H1 (cell line): ENCODE measurements at regions not wholly inside any gene's neighbourhood (a gene's known extent, or its start where the extent isn't known, plus 50 kb on each side); places are given as distances from the start of the nearest gene placed in this dataset.
A peak's percentile ranks its signal among the peaks of the same experiment; 100 is the strongest.

Experiments used
- CTCF ChIA-PET: fragments of 300-600 bp; sonication (Branson Sonifier 250); formaldehyde crosslinking; loops from one replicate; lab custom pipeline; 2021; ENCODE audit not compliant: partially characterized antibody; lab: Charles Lee
- POLR2A ChIA-PET: fragments of 300-600 bp; sonication (Branson Sonifier 250); formaldehyde crosslinking; loops from one replicate; lab custom pipeline; 2021; ENCODE audit warnings: inconsistent platforms; ENCODE audit not compliant: partially characterized antibody; lab: Charles Lee
- DNase-seq, 2 experiments: peaks; one replicate each; pipeline versions ENCODE4 v3.0.0 to v3.0.0-alpha.2; 2010 to 2022; ENCODE audit warnings: low spot score in 2 of 2, low read depth in 1 of 2, mixed read lengths in 1 of 2
- FAIRE-seq: peaks from 2 replicates; lab custom pipeline; 2011; peaks lifted over from hg19 to GRCh38; lab: Jason Lieb, UNC
- H2AFZ ChIP-seq: 2 replicates; pipeline ENCODE4 v1.8.1; 2012; ENCODE audit warnings: low read length, inconsistent platforms
- H2AK5ac ChIP-seq: 2 replicates; pipeline ENCODE4 v1.6.1; 2013; ENCODE audit warnings: low read depth, low read length
- H2BK120ac ChIP-seq: replicated peaks from 2 replicates; pipeline ENCODE3; 2013; ENCODE audit warnings: low read depth, low read length, inconsistent platforms
- H2BK12ac ChIP-seq: 2 replicates; pipeline ENCODE4 v1.6.1; 2013; ENCODE audit warnings: low read depth, low read length
- H2BK15ac ChIP-seq: 2 replicates; pipeline ENCODE4 v1.6.1; 2013; ENCODE audit warnings: low read length
- H2BK20ac ChIP-seq: 2 replicates; pipeline ENCODE4 v1.6.1; 2013; ENCODE audit warnings: low read length
- H2BK5ac ChIP-seq: 2 replicates; pipeline ENCODE4 v1.6.1; 2013; ENCODE audit warnings: low read depth, low read length
- H3K14ac ChIP-seq: 2 replicates; pipeline ENCODE4 v1.6.1; 2013; ENCODE audit warnings: inconsistent platforms; ENCODE audit not compliant: insufficient read length
- H3K18ac ChIP-seq: 2 replicates; pipeline ENCODE4 v1.6.1; 2013; ENCODE audit warnings: low read length; ENCODE audit errors: extremely low read depth
- H3K23ac ChIP-seq: 2 replicates; pipeline ENCODE4 v1.6.1; 2013; ENCODE audit warnings: inconsistent platforms; ENCODE audit not compliant: insufficient read length
- H3K23me2 ChIP-seq: 2 replicates; pipeline ENCODE4 v1.6.1; 2013; ENCODE audit warnings: low read depth, low read length
- H3K27ac ChIP-seq: 2 replicates; pipeline ENCODE4 v1.6.1; 2011; ENCODE audit warnings: low read depth, low read length, inconsistent platforms
- H3K27me3 ChIP-seq, 4 experiments: replicated peaks in 1 of 4; 1 replicate in 1 of 4; 2 replicates in 3 of 4; pipeline versions ENCODE4 v1.6.1 to v1.8.1; 2011 to 2013; ENCODE audit warnings: low read length in 3 of 4, mild to moderate bottlenecking in 3 of 4, inconsistent platforms in 2 of 4, mixed read lengths in 2 of 4, moderate library complexity in 1 of 4; ENCODE audit not compliant: control insufficient read depth in 3 of 4, insufficient read depth in 3 of 4; ENCODE audit errors: extremely low read depth in 1 of 4
- H3K36me3 ChIP-seq, 4 experiments: 2 replicates each; pipeline versions ENCODE4 v1.6.1 to v1.8.1; 2011 to 2013; ENCODE audit warnings: mild to moderate bottlenecking in 4 of 4, low read length in 3 of 4, moderate library complexity in 2 of 4, control low read depth in 1 of 4, inconsistent platforms in 1 of 4; ENCODE audit not compliant: insufficient read depth in 4 of 4, control insufficient read depth in 2 of 4
- H3K4ac ChIP-seq: replicated peaks from 2 replicates; pipeline ENCODE3; 2013; ENCODE audit warnings: low read length, low read depth, mixed read lengths, inconsistent platforms; ENCODE audit not compliant: insufficient read length
- H3K4me1 ChIP-seq, 4 experiments: replicated peaks in 1 of 4; 1 replicate in 1 of 4; 2 replicates in 3 of 4; pipeline versions ENCODE4 v1.6.1 to v1.8.1; 2011 to 2013; ENCODE audit warnings: low read length in 3 of 4, inconsistent platforms in 2 of 4, mixed read lengths in 1 of 4; ENCODE audit not compliant: insufficient read depth in 4 of 4, control insufficient read depth in 3 of 4
- H3K4me2 ChIP-seq, 2 experiments: 2 replicates each; pipeline versions ENCODE4 v1.6.1 to v1.8.1; 2011 to 2013; ENCODE audit warnings: low read depth in 2 of 2, low read length in 2 of 2, control low read depth in 1 of 2, inconsistent platforms in 1 of 2, mild to moderate bottlenecking in 1 of 2; ENCODE audit not compliant: insufficient read depth in 1 of 2
- H3K4me3 ChIP-seq, 4 experiments: fragments of 200-600, 300-600 bp in 1 of 4; sonication (generic), shearing (Covaris generic), sonication (Bioruptor Twin) in 1 of 4; 2 replicates each; pipeline versions ENCODE4 v1.5.1 to v1.8.1; 2011 to 2016; ENCODE audit warnings: low read length in 4 of 4, low read depth in 3 of 4, control low read depth in 2 of 4, inconsistent platforms in 2 of 4, mild to moderate bottlenecking in 2 of 4, mixed read lengths in 1 of 4, moderate library complexity in 1 of 4; ENCODE audit not compliant: insufficient read depth in 2 of 4; ENCODE audit errors: extremely low read depth in 1 of 4
- H3K56ac ChIP-seq: replicated peaks from 2 replicates; pipeline ENCODE3; 2013; ENCODE audit warnings: low read depth, mild to moderate bottlenecking, mixed read lengths, low read length, inconsistent platforms; ENCODE audit not compliant: insufficient read length
- H3K79me1 ChIP-seq: 2 replicates; pipeline ENCODE4 v1.6.1; 2013; ENCODE audit warnings: low read depth, low read length, control low read depth
- H3K79me2 ChIP-seq, 2 experiments: 2 replicates each; pipeline versions ENCODE4 v1.6.1 to v1.8.1; 2012 to 2013; ENCODE audit warnings: low read length in 2 of 2, mild to moderate bottlenecking in 2 of 2, inconsistent platforms in 1 of 2; ENCODE audit not compliant: insufficient read depth in 2 of 2, control insufficient read depth in 1 of 2
- H3K9ac ChIP-seq, 4 experiments: replicated peaks in 1 of 4; 1 replicate in 1 of 4; 2 replicates in 3 of 4; pipeline versions ENCODE4 v1.6.1 to v1.8.1; 2011 to 2013; ENCODE audit warnings: low read depth in 3 of 4, low read length in 3 of 4, control low read depth in 2 of 4, mild to moderate bottlenecking in 2 of 4, moderate library complexity in 2 of 4, inconsistent platforms in 1 of 4; ENCODE audit errors: extremely low read depth in 1 of 4
- H3K9me3 ChIP-seq, 2 experiments: 2 replicates each; pipeline versions ENCODE4 v1.6.1 to v1.8.1; 2012 to 2013; ENCODE audit warnings: mild to moderate bottlenecking in 2 of 2, moderate library complexity in 2 of 2, control low read depth in 1 of 2, inconsistent platforms in 1 of 2, low read depth in 1 of 2, low read length in 1 of 2, mixed read lengths in 1 of 2; ENCODE audit not compliant: insufficient read depth in 2 of 2
- H4K20me1 ChIP-seq, 2 experiments: replicated peaks in 1 of 2; 2 replicates each; pipeline versions ENCODE3 to v1.8.1; 2011 to 2013; ENCODE audit warnings: inconsistent platforms in 2 of 2, low read length in 2 of 2, mild to moderate bottlenecking in 1 of 2; ENCODE audit not compliant: insufficient read depth in 2 of 2, control insufficient read depth in 1 of 2
- H4K5ac ChIP-seq: 2 replicates; pipeline ENCODE4 v1.6.1; 2013; ENCODE audit warnings: low read length, low read depth, mixed read lengths, inconsistent platforms; ENCODE audit not compliant: insufficient read length
- H4K8ac ChIP-seq: 2 replicates; pipeline ENCODE4 v1.8.0; 2013; ENCODE audit warnings: mild to moderate bottlenecking, moderate library complexity, low read length, inconsistent platforms; ENCODE audit not compliant: insufficient read depth; ENCODE audit errors: extremely low read depth
- H4K91ac ChIP-seq: replicated peaks from 2 replicates; pipeline ENCODE3; 2013; ENCODE audit warnings: low read length, mixed read lengths, inconsistent platforms; ENCODE audit not compliant: insufficient read length
- SP1 ChIP-seq: IDR thresholded peaks from 2 replicates; pipeline ENCODE4 v1.6.1; 2011; ENCODE audit warnings: low read depth, low read length
- TBP ChIP-seq: IDR thresholded peaks from 2 replicates; pipeline ENCODE4 v1.6.1; 2011; ENCODE audit warnings: low read depth, low read length, improper control_type of control experiment

DNA sequence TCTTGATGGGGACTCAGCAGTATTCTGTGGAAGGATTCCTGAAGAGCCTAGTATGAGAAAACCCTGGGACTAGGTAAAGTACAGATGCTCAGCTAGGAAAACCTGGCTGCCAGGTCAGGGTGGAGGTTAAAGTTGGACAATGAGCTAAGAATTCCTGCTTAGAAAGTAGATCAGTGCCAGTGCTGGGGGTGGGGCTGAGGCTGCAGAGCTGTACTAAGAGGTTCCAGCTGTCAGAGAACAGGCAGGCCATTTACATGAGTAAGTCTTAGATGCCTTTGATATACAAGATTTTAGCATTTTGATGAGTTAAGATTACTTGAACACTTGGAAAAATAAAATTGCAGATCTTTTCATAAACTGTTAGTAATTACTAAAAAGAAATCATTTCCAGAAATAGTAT, 332.3 kb upstream of the NUDT12 start:
- no peak overlapping the region for H3K27ac ChIP-seq
- no peak overlapping the region for H4K91ac ChIP-seq
- H3K4me2 ChIP-seq, result no peak overlapping the region
- H3K23ac ChIP-seq, result no peak overlapping the region
- no peak overlapping the region for H3K9ac ChIP-seq
- no peak for TF ChIP-seq TBP
- 0 out of 2 replicates have a peak, but pooled peaks have one; percentile 27 for TF ChIP-seq SP1
- H2BK12ac ChIP-seq, result no peak overlapping the region
- H2BK120ac ChIP-seq, result no peak overlapping the region
- H2AFZ ChIP-seq, result no peak overlapping the region
- H2AK5ac ChIP-seq, result no peak overlapping the region
- no peaks in the 10 kb centered on the region for H3K79me1 ChIP-seq
- no peak overlapping the region for H3K4me3 ChIP-seq
- H3K56ac ChIP-seq, result no peak overlapping the region
- H2BK5ac ChIP-seq, result no peak overlapping the region
- no peaks in the 10 kb centered on the region for H3K79me2 ChIP-seq
- H3K18ac ChIP-seq, result no peak overlapping the region
- POLR2A ChIA-PET, result no interaction called here
- no peak overlapping the region for H2BK20ac ChIP-seq
- H3K14ac ChIP-seq, result no peak overlapping the region
- H3K4ac ChIP-seq, result no peak overlapping the region
- no peak overlapping the region for H4K8ac ChIP-seq
- H3K36me3 ChIP-seq, result no peaks in the 10 kb centered on the region
- CTCF ChIA-PET, result interaction anchor here (0.5 to 0.6 kb wide), 2 partner anchors 83 to 882 kb away, joined by 3 read pairs; no protein-coding TSS in a partner anchor
- peak in 1 of 2 experiments; percentile 17 for DNase-seq
- no peak overlapping the region for H4K5ac ChIP-seq
- H4K20me1 ChIP-seq, result no peaks in the 10 kb centered on the region
- no peaks in the 10 kb centered on the region for H3K27me3 ChIP-seq
- no peaks in the 10 kb centered on the region for H3K9me3 ChIP-seq
- H3K23me2 ChIP-seq, result no peaks in the 10 kb centered on the region
- H2BK15ac ChIP-seq, result no peak overlapping the region
- FAIRE-seq, result no peak
- H3K4me1 ChIP-seq, result peaks cover 0 to 3% (median 0%) of the 10 kb centered on the region in 4 experiments; a peak in 1 of 7 replicates
